ENCODE measurements at regions not wholly inside any gene's neighbourhood (a gene's known extent, or its start where the extent isn't known, plus 50 kb on each side); places are given as distances from the start of the nearest gene placed in this dataset.

GRCh38 chr15:87608238-87609028 lies 648.1 kb downstream of the NTRK3 start:
- Histone ChIP-seq H4K20me1 (replicated peaks; ENCODE audit: insufficient read depth) (no peaks in the 10 kb centered on the region), H3F3A (replicated peaks; ENCODE audit: low read depth) (no peaks in the 10 kb centered on the region), H3K36me3 (ENCODE audit: insufficient read depth) (no peaks in the 10 kb centered on the region), H3K4me2 (no peak overlapping the region), H3K4me1 (ENCODE audit: insufficient read depth) (no peaks in the 10 kb centered on the region), H3K9me2 (ENCODE audit: insufficient read depth) (no peaks in the 10 kb centered on the region), H2AFZ (no peak overlapping the region), H3K27ac (ENCODE audit: low read depth) (no peak overlapping the region), H3K4me3 (no peak overlapping the region), H3K79me2 (replicated peaks; ENCODE audit: insufficient read depth) (no peaks in the 10 kb centered on the region), H3K27me3 (ENCODE audit: insufficient read depth) (no peaks in the 10 kb centered on the region)
- Mint-ChIP-seq H3K4me3 (no peak overlapping the region), H3K36me3 (ENCODE audit: low read depth) (no peaks in the 10 kb centered on the region), H3K9me3 (no peaks in the 10 kb centered on the region), H3K27ac (no peak overlapping the region), H3K4me1 (peaks cover 2% of the 10 kb centered on the region; the same call in 1 of the 3 replicates), H3K27me3 (ENCODE audit: insufficient read depth, low read depth, poor library complexity) (peaks cover 2% of the 10 kb centered on the region)
- ATAC-seq: no peak
- no peak for TF ChIP-seq REST (IDR thresholded peaks at IDR 0.05; ENCODE audit: unreplicated experiment)
- TF ChIP-seq POLR2AphosphoS5 (IDR thresholded peaks at IDR 0.05; ENCODE audit: low read depth): no peak
- no peak for TF ChIP-seq ETS1 (IDR thresholded peaks at IDR 0.05)
- no peak for TF ChIP-seq CTCF (conservative IDR thresholded peaks at IDR 0.05; ENCODE audit: low read depth in 2 of 2)
- no peak for DNase-seq (ENCODE audit: low spot score)

- Histone ChIP-seq H3K4me1 (ENCODE audit: insufficient read depth) (no peaks in the 10 kb centered on the region), H2AFZ (no peak overlapping the region), H3F3A (replicated peaks; ENCODE audit: low read depth) (no peaks in the 10 kb centered on the region), H3K27me3 (ENCODE audit: insufficient read depth) (no peaks in the 10 kb centered on the region), H3K79me2 (replicated peaks; ENCODE audit: insufficient read depth) (no peaks in the 10 kb centered on the region), H3K9me2 (ENCODE audit: insufficient read depth) (no peaks in the 10 kb centered on the region), H3K4me3 (no peak overlapping the region), H3K27ac (ENCODE audit: low read depth) (no peak overlapping the region), H3K4me2 (no peak overlapping the region), H3K36me3 (ENCODE audit: insufficient read depth) (no peaks in the 10 kb centered on the region), H4K20me1 (replicated peaks; ENCODE audit: insufficient read depth) (no peaks in the 10 kb centered on the region)
- ATAC-seq: no peak
- Mint-ChIP-seq H3K27ac (no peak overlapping the region), H3K36me3 (ENCODE audit: low read depth) (no peaks in the 10 kb centered on the region), H3K9me3 (no peaks in the 10 kb centered on the region), H3K4me3 (no peak overlapping the region), H3K4me1 (peaks cover 2% of the 10 kb centered on the region; the same call in 1 of the 3 replicates), H3K27me3 (ENCODE audit: insufficient read depth, low read depth, poor library complexity) (peaks cover 2% of the 10 kb centered on the region)
- no peak for DNase-seq (ENCODE audit: low spot score)
- no peak for TF ChIP-seq CTCF (conservative IDR thresholded peaks at IDR 0.05; ENCODE audit: low read depth in 2 of 2)
- TF ChIP-seq STAT1 (IDR thresholded peaks at IDR 0.05; ENCODE audit: unreplicated experiment): no peak
- no peak for TF ChIP-seq ETS1 (IDR thresholded peaks at IDR 0.05)
- no peak for TF ChIP-seq REST (IDR thresholded peaks at IDR 0.05; ENCODE audit: unreplicated experiment)
- TF ChIP-seq JUNB (IDR thresholded peaks at IDR 0.05; ENCODE audit: unreplicated experiment): no peak
- no peak for TF ChIP-seq ZNF331 (CRISPR knock-in tag; IDR thresholded peaks at IDR 0.05; ENCODE audit: low read depth)
- no peak for TF ChIP-seq NANOG (IDR thresholded peaks at IDR 0.05; ENCODE audit: borderline replicate concordance)
- TF ChIP-seq EZH2 (IDR thresholded peaks at IDR 0.05; ENCODE audit: low read depth, unreplicated experiment): no peak
Observed at GRCh38 chr15:87606971-87607370, 649.6 kb downstream of the NTRK3 start.
